Parathyroid adenoma (tissue), 2 donors: ENCODE measurements at regions not wholly inside any gene's neighbourhood (a gene's known extent, or its start where the extent isn't known, plus 50 kb on each side); places are given as distances from the start of the nearest gene placed in this dataset.

ENCODE experiments used
- H2AFZ ChIP-seq: fragments of 300-600 bp; sonication (generic); one replicate; pipeline ENCODE4 v1.7.0; 2017; ENCODE audit warnings: antibody characterized with exemption, mild to moderate bottlenecking
- H3K27ac ChIP-seq: fragments of 300-600 bp; sonication (generic); one replicate; pipeline ENCODE4 v1.7.0; 2017
- H3K27me3 ChIP-seq: fragments of 300-600 bp; sonication (generic); one replicate; pipeline ENCODE4 v1.7.0; 2017; ENCODE audit warnings: low read length; ENCODE audit not compliant: control insufficient read depth, insufficient read depth
- H3K36me3 ChIP-seq: fragments of 300-600 bp; sonication (generic); one replicate; pipeline ENCODE4 v1.7.0; 2017; ENCODE audit warnings: low read length; ENCODE audit not compliant: control insufficient read depth, insufficient read depth
- H3K4me1 ChIP-seq: fragments of 300-600 bp; sonication (generic); one replicate; pipeline ENCODE4 v1.7.0; 2017; ENCODE audit warnings: control low read depth
- H3K4me2 ChIP-seq: fragments of 300-600 bp; sonication (generic); one replicate; pipeline ENCODE4 v1.7.0; 2017; ENCODE audit warnings: low read length
- H3K4me3 ChIP-seq: fragments of 300-600 bp; sonication (generic); one replicate; pipeline ENCODE4 v1.7.0; 2017; ENCODE audit warnings: low read depth, low read length
- H3K79me2 ChIP-seq: fragments of 300-600 bp; sonication (generic); one replicate; pipeline ENCODE4 v1.7.0; 2017; ENCODE audit warnings: control low read depth
- H3K9ac ChIP-seq: fragments of 300-600 bp; sonication (generic); one replicate; pipeline ENCODE4 v1.7.0; 2017; ENCODE audit warnings: mild to moderate bottlenecking
- H3K9me3 ChIP-seq: fragments of 300-600 bp; sonication (generic); one replicate; pipeline ENCODE4 v1.7.0; 2017; ENCODE audit warnings: low read length; ENCODE audit not compliant: control insufficient read depth
- CTCF ChIP-seq: fragments of 300-600 bp; sonication (generic); IDR thresholded peaks from one replicate; pipeline ENCODE4 v1.7.0; 2017; ENCODE audit warnings: antibody characterized with exemption, mild to moderate bottlenecking
- donor health status: primary hyperparathyroidism.

- Histone ChIP-seq H3K9me3 (no peaks in the 10 kb centered on the region), H3K79me2 (no peaks in the 10 kb centered on the region), H3K4me1 (peaks cover 2% of the 10 kb centered on the region), H3K4me3 (no peak overlapping the region), H2AFZ (no peak overlapping the region), H3K36me3 (no peaks in the 10 kb centered on the region), H3K4me2 (no peak overlapping the region), H3K27ac (no peak overlapping the region), H3K9ac (no peak overlapping the region), H3K27me3 (no peaks in the 10 kb centered on the region)
- no peak for TF ChIP-seq CTCF
These were observed 800.8 kb upstream of the GYPC start for GRCh38 chr2:125855204-125855603.

GRCh38 chr2:125857971-125858794 lies 797.8 kb upstream of the GYPC start:
- Histone ChIP-seq H3K9ac (no peak overlapping the region), H3K27ac (no peak overlapping the region), H3K27me3 (no peaks in the 10 kb centered on the region), H2AFZ (no peak overlapping the region), H3K4me3 (no peak overlapping the region), H3K4me1 (peaks cover 2% of the 10 kb centered on the region), H3K4me2 (no peak overlapping the region), H3K9me3 (no peaks in the 10 kb centered on the region), H3K79me2 (no peaks in the 10 kb centered on the region), H3K36me3 (no peaks in the 10 kb centered on the region)
- no peak for TF ChIP-seq CTCF

- Histone ChIP-seq H3K27me3 (no peaks in the 10 kb centered on the region), H3K36me3 (no peaks in the 10 kb centered on the region), H3K4me3 (no peak overlapping the region), H3K27ac (no peak overlapping the region), H3K9ac (no peak overlapping the region), H2AFZ (no peak overlapping the region), H3K4me1 (no peaks in the 10 kb centered on the region), H3K79me2 (no peaks in the 10 kb centered on the region), H3K9me3 (no peaks in the 10 kb centered on the region), H3K4me2 (no peak overlapping the region)
- no peak for TF ChIP-seq CTCF
These were observed 794.5 kb upstream of the GYPC start for GRCh38 chr2:125861461-125861860.

- H2AFZ ChIP-seq = no peak overlapping the region
These were observed 788.0 kb upstream of the GYPC start for GRCh38 chr2:125867908-125868307.

More at GRCh38 chr2:125867908-125868307, 788.0 kb upstream of the GYPC start:
- no peaks in the 10 kb centered on the region for H3K79me2 ChIP-seq
- H3K27me3 ChIP-seq = no peaks in the 10 kb centered on the region
- H3K36me3 ChIP-seq = no peaks in the 10 kb centered on the region
- no peak overlapping the region for H3K9ac ChIP-seq
- no peak overlapping the region for H3K4me2 ChIP-seq
- H3K4me1 ChIP-seq = no peaks in the 10 kb centered on the region
- H3K9me3 ChIP-seq = no peaks in the 10 kb centered on the region
- no peak for TF ChIP-seq CTCF
- no peak overlapping the region for H3K4me3 ChIP-seq
- H3K27ac ChIP-seq = no peak overlapping the region
